Esophagus mucosa (tissue), 1 donor: ENCODE measurements at regions not wholly inside any gene's neighbourhood (a gene's known extent, or its start where the extent isn't known, plus 50 kb on each side); places are given as distances from the start of the nearest gene placed in this dataset.
A peak's percentile ranks its signal among the peaks of the same experiment; 100 is the strongest.
"Not testable (repeated sequence)": the region's sequence is repeated elsewhere in the genome, so short reads cannot be mapped to it uniquely, and the experiment has no call there.

ENCODE experiments used
- ATAC-seq: fragments of 200-7000 bp; cut with Tn5 transposase; one replicate; pipeline ENCODE4 v1.9.1; 2020
- donor health status: DM: yes; HTN: yes; CAD: no.

DNA sequence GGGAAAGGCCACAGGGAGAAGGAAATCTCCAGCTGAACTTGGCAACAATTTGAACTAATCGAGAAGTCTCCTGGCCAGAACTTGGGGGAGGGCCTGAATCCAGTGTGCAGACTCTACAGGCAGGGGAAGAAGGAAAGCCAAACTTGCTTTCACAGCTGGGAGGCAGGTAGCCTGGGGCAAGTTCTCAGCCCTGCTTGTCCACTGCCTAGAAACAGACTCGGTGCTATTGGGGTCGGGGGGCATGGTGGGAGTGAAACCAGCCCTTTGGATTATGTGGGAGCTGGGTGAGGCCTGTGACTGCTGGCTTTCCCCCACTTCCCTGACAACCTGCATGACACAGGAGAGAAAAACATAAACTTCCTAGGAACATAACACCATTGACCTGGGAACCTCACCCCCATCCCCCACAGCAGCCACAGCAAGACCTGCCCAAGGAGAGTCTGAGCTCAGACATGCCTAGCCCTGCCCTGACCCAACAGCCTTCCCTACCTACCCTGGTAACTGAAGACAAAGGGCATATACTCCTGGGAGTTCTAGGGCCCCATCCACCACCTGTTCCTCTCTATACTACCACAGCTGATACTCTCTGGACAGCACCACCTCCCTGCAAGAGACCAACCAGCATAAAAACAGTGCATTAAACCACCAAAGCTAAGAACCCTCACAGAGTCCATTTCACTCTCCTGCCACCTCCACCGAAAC, 103.7 kb upstream of the MNS1 start:
- ATAC-seq: peak; percentile 52

DNA sequence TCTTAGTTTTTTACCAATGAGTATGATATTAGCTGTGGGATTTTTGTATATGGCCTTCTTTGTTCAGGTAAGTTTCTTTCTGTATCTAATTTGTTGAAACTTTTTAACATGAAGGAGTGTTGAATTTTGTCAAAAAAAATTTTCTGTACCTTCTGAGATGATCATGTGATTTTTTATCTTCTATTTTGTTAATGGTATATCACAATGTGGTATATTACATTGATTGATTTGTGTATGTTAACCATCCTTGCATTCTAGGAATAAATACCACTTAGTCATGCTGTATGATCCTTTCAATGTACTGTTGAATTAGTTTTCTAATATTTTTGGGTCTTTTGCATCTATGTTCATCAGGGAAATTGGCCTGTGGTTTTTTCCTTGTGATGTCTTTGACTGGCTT, 92.5 kb upstream of the MNS1 start:
- no peak for ATAC-seq

DNA sequence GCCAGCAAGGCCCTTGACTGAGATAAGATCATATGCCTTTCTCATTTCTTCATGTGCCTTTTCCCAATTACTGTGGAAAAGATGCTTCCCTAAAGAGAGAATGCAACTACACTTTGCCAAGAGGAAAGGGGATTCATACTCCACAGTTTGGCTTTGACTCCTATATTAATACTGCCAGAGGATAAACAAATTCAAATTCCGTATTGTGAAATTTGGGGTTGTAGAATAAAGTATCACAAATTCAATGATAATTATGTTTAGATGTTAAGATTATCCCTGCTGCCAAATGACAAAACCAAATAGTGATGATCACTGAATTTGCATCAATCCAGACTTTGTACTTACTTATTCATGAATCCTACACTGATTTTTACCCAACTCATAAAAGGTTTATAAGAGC, 88.5 kb upstream of the MNS1 start:
- no peak for ATAC-seq

DNA sequence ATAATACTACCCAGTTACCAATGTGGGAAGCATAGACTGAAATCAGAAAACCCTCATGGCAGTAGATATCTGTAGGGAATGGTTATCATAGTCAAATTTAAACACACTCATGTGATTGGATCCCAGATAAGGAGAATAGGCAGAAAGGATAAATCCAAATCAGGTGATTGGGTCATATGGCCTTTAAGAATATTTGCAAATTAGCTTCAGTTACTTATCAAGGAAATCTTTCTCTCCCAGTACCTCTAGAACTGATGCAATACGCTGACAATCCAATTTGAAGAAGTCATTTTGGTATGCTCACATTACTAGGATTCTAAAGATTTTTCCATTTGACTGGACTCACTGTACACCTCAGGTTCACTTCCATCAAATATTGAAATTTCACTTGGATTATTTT, 87.7 kb upstream of the MNS1 start:
- ATAC-seq: no peak

DNA sequence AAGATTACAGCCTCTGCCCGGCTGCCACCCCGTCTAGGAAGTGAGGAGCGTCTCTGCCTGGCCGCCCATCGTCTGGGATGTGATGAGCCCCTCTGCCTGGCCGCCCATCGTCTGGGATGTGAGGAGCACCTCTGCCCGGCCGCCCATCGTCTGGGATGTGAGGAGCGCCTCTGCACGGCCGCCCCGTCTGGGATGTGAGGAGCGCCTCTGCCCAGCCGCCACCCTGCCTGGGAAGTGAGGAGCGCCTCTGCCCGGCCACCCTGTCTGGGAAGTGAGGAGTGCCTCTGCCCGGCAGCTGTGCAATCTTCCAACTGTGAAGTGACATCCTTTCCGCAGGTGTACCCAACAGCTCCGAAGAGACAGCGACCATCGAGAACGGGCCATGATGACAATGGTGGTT, 75.6 kb upstream of the MNS1 start:
- ATAC-seq: not testable (repeated sequence)

DNA sequence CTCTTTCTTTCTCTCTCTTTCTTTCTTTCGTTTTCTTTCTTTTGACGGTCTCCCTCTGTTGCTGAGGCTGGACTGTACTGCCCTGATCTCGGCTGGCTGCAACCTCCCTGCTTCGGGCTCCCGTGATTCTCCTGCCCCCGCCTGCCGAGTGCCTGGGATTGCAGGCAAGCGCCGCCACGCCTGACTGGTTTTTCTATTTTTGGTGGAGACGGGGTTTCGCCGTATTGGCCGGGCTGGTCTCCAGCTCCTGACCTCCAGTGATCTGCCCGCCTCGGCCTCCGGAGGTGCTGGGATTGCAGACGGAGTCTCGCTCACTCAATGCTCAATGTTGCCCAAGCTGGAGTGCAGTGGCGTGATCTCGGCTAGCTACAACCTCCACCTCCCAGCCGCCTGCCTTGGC, 75.2 kb upstream of the MNS1 start:
- ATAC-seq: not testable (repeated sequence)

DNA sequence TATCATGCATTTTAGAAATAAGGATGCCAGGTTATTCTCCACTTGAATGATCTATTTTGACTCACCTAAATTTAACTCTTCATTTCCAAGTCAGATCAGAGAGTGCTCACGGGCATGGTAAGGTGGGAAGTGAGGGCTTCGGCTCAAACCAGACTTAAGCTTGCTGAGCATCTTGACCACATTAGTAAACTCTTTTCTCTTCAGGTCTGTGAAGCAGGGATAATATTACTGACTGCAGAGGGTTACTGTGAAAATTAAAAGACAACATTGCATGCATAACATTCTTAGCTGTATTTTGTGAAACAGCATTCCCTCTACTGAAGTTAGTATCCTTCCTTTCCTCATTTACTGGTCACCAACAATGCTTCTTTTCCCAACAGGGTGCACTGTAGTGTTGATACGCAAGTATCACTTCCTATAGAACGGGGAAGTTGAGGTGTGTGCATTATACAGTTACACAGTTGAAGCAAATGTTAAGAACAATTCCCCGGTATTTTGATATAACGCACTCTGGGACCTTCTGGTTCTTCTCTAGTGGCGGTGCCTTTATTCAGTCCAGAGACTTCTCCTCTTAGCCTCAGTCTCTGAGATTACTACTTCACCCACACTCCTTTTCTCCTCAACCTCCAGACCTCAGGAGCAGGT, 74.1 kb upstream of the MNS1 start:
- ATAC-seq: no peak

DNA sequence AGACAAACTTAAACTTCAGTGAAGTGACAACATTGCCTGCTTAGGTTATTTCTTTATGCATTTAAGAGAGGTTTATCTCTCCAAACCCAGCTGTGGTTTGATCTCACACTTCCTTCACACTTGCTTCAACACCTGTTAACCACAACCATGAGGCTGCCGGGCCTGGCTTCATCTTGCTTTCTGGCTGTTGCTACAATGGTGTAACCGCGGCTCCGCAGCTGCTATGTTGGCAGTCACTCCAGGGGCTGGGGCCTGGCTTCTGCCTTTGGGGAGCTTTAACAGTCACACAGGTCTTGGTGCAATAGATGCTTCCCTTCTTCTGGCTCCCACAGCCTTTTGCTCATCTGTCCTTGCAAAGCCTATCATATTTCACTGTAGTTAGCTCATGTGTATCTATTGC, 72.9 kb upstream of the MNS1 start:
- no peak for ATAC-seq

DNA sequence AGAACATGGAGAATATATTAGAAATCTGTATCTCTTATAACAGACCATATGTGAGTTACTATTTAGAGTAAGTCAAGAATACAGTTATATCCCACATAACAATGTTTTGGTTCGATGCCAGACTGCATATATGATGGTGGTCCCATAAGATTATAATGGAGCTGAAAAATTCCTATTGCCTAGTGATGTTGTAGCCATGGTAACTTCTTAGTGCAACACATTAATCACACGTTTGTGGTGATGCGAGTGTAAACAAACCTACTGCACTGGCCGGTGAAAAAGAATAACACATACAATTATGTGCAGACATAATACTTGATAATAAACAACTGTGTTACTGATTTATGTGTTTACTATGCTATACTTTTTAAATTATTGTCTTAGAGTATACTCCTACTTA, 69.8 kb upstream of the MNS1 start:
- ATAC-seq: no peak

DNA sequence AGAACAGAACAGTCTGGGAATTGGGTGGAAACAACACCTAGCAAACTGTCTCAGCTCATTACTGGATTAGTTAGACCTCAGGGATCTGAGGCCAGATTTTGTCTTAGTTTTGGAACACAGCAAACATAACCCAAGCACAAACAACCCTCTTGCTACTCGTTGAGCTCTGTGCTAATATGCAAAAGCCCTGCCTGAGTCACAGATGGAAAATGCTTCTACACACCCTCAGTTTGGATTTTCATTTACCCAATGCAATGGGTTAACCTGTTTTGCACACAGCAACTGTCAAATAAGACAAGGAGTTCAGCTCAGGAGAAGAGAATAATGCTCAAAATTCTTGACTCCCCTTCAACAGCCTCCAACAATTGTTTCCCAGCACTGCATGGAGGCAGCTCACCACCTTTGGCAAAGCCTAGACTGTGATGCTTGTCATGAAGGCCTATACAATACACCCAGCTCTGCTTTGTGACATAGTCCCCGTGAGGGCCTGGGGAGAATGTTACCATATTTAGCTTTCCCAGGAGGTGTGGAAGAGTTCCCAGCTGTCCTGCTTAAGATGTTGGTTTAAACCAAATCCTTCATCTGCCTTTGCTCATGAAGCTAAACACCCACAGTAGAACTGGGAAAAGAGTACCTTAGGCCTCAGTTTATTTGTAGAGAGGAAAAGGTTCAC, 68.9 kb upstream of the MNS1 start:
- no peak for ATAC-seq

DNA sequence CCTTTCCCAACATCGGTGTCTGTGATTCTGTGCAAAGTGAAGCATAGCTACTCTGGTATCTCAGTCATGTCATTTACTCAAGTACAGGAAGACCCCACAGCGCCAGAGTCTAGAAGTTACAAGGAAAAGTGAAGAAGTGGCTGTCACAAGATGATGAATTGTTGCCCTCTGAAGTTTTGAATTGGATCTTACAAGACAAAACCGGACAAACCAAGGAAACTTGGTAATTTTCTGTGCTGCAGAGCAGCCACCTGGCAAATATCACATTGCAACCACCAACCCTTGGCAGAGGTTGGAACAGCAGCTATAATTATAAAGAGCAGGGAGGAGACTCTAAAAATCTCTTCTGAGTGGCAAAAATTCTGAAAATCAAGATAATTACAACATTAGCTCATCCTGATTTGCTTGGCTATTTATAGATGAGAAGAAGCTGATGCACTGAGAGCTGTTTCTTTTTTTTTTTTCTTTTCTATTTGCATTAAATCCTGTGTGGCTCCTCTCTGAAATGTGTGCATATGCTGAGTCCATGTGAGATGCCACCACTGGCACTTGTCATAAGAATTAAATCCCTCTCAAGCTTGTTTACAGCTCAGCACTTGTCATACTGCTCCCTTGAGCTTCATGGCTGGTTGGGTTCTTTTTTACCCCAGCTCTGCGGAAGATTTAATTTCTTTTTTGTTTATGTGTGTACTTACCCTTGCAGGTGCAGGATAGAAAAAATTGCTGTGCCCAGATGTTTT, 68.0 kb upstream of the MNS1 start:
- ATAC-seq: no peak

DNA sequence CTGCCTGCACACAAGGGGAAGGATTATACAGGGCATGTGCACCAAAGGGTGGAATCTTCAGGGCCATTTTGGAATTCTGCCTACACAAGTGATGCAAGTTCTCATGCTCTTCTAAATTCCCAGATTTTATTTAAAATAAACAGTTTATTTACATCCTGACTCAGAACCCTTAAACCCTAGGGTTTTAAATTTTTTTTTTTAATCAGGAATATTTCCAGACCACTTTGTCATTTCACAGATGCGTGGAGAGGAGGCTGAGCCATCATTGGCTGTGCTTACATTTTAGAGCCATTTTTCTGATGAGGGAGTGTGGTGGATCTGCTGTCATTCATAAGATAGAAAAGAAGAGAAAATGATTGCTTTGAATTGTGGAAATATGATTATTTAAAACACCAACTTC, 65.2 kb upstream of the MNS1 start:
- ATAC-seq: no peak

DNA sequence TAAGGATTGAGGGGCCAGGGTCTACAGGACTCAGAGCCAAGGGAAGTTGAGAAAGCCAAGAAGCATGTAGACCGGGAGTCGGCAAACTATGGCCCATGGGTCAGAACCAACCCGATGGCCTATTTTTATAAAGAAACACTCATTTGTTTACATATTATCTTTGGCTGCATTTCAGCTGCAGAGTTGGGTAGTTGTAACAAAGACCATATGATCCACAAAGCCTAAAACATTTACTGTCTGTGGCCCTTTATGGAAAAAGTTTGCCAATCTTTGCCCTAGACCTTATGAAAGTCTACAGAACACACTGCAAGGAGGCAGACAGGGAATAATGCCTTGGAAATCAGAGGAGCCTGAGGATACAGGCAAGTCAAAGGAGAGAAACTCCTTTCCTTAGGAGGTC, 63.2 kb upstream of the MNS1 start:
- ATAC-seq: no peak

DNA sequence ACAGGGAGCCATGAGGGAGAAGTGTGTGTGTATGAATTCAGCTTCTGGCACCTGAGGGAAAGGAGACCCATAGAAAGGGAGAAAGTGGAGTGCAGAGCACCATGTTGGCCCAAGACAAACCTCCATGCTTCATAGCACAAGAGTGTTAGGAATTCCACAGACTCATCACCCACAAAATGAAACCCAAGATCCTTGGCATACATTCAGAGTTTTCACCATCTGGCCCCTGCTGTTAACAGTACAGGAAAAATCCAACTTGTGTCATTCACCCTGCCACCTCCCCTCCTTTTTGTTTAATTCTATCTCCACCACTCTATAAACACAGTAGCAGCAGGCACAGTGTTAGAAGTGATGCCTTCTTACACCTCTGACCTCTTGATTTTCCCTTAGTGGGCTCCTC, 60.0 kb upstream of the MNS1 start:
- no peak for ATAC-seq

DNA sequence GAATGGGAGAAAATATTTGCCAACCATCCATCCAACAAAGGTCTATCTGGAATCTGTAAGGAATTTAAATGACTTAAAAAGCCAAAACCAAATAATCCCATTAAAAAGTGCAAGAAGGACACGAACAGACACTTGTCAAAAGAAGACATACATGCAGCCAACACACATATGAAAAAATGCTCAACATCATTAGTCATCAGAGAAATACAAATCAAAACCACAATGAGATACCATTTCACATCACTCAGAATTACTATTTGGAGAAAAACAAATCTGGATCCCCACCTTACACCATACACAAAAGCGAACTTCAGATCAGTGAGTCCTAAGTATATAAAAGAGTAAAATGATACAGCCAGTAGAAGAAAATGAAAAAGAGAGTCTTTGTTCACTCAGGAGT, 58.6 kb upstream of the MNS1 start:
- no peak for ATAC-seq

DNA sequence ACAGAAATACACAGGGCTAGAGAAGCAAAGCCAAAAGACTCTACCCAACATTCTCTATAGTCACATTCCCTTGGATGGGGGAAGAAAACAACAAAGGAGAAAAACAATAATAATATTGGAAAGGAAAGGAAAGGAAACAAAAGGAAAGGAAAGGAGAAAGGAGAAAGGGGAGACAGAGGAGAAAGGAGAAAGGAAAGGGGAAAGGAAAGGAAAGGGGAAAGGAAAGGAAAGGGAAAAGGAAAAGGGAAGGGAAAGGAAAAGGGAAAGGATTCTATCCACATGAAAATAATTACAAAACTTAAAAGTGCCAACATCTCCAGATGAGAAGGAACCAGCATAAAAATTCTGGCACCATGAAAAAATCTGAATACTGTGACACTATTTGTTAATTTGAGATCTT, 54.1 kb upstream of the MNS1 start:
- ATAC-seq: no peak
